Natural killer cell (primary cell): ENCODE measurements at regions not wholly inside any gene's neighbourhood (a gene's known extent, or its start where the extent isn't known, plus 50 kb on each side); places are given as distances from the start of the nearest gene placed in this dataset.

Experiments
- ATAC-seq, 3 donors: fragments of 150-1000 bp in 2 of 3; fragments of 200-7000 bp in 1 of 3; cut with Tn5 transposase; 1 replicate in 1 of 3; 2 replicates in 2 of 3; pipeline ENCODE4 v1.10.0; 2021; ENCODE audit warnings: mild to moderate bottlenecking in 2 of 3, moderate library complexity in 2 of 3
- DNase-seq, 2 donors: peaks; one replicate each; pipeline versions ENCODE4 v3.0.0 to v3.0.0-alpha.2; 2013 to 2021; ENCODE audit warnings: mixed read lengths in 1 of 2
- H3K27ac ChIP-seq: one replicate; pipeline ENCODE4 v1.5.1; 2013; ENCODE audit warnings: mild to moderate bottlenecking, low read length
- H3K27me3 ChIP-seq: one replicate; pipeline ENCODE4 v1.6.1; 2013; ENCODE audit warnings: low read length; ENCODE audit not compliant: control insufficient read depth, insufficient read depth
- H3K36me3 ChIP-seq: one replicate; pipeline ENCODE4 v1.6.1; 2013; ENCODE audit warnings: low read length; ENCODE audit not compliant: control insufficient read depth, insufficient read depth
- H3K4me1 ChIP-seq: one replicate; pipeline ENCODE4 v1.6.1; 2013; ENCODE audit warnings: low read length; ENCODE audit not compliant: control insufficient read depth, insufficient read depth
- H3K4me3 ChIP-seq: one replicate; pipeline ENCODE4 v1.5.1; 2013; ENCODE audit warnings: low read length
- H3K9me3 ChIP-seq: one replicate; pipeline ENCODE4 v1.6.1; 2013; ENCODE audit warnings: low read length; ENCODE audit not compliant: control insufficient read depth, insufficient read depth
- H3K27ac Mint-ChIP-seq, 2 donors: one replicate each; pipeline ENCODE4 v1.8.0; 2022; ENCODE audit warnings: mild to moderate bottlenecking in 2 of 2, mixed read lengths in 2 of 2, moderate library complexity in 1 of 2
- H3K27me3 Mint-ChIP-seq, 2 donors: one replicate each; pipeline ENCODE4 v1.8.0; 2022; ENCODE audit warnings: low read depth in 2 of 2, mixed read lengths in 2 of 2
- H3K36me3 Mint-ChIP-seq: one replicate; pipeline ENCODE4 v1.8.0; 2022; ENCODE audit warnings: mixed read lengths
- H3K4me1 Mint-ChIP-seq, 2 donors: one replicate each; pipeline ENCODE4 v1.8.0; 2022; ENCODE audit warnings: mixed read lengths in 2 of 2
- H3K4me3 Mint-ChIP-seq: one replicate; pipeline ENCODE4 v1.8.0; 2022; ENCODE audit warnings: mild to moderate bottlenecking, moderate library complexity, mixed read lengths
- H3K9me3 Mint-ChIP-seq, 2 donors: one replicate each; pipeline ENCODE4 v1.8.0; 2022; ENCODE audit warnings: mixed read lengths in 2 of 2
- CTCF ChIP-seq: fragments of 200-600 bp; IDR thresholded peaks from one replicate; pipeline ENCODE4 v1.8.0; 2022; ENCODE audit warnings: antibody characterized with exemption
- WGBS: methylation state at CpG from one replicate; pipeline ENCODE4 v1.1.7; 2013; ENCODE audit warnings: missing lambda C conversion rate; ENCODE audit not compliant: insufficient coverage; 5-methylcytosine and 5-hydroxymethylcytosine counted together
- intact Hi-C: fragments of 100-400 bp; cut with micrococcal nuclease; formaldehyde crosslinking; loops from one replicate; pipeline ENCODE4 v1.14.2; 2022

- H3K4me3 ChIP-seq = no peak overlapping the region
- ATAC-seq = no peak
- Mint-ChIP-seq H3K27ac (no peak overlapping the region), H3K4me3 (no peak overlapping the region), H3K36me3 (no peaks in the 10 kb centered on the region), H3K9me3 (no peaks in the 10 kb centered on the region), H3K27me3 (no peaks in the 10 kb centered on the region), H3K4me1 (no peaks in the 10 kb centered on the region)
- H3K27me3 ChIP-seq = no peaks in the 10 kb centered on the region
- intact Hi-C loops = no loop called here
- H3K27ac ChIP-seq = no peak overlapping the region
- peak in 1 of 2 donors; percentile 2 for DNase-seq
- no peaks in the 10 kb centered on the region for H3K36me3 ChIP-seq
- no peaks in the 10 kb centered on the region for H3K4me1 ChIP-seq
- no peaks in the 10 kb centered on the region for H3K9me3 ChIP-seq
- no peak for TF ChIP-seq CTCF
- WGBS = no CpG with 5 or more reads among the region's 3 CpGs
These were observed 583.0 kb upstream of the SPRY2 start for GRCh38 chr13:80923907-80924306.

- Mint-ChIP-seq H3K27me3 (no peaks in the 10 kb centered on the region), H3K36me3 (no peaks in the 10 kb centered on the region), H3K27ac (no peak overlapping the region), H3K9me3 (no peaks in the 10 kb centered on the region), H3K4me3 (no peak overlapping the region), H3K4me1 (no peaks in the 10 kb centered on the region)
- H3K27me3 ChIP-seq = no peaks in the 10 kb centered on the region
- H3K4me1 ChIP-seq = no peaks in the 10 kb centered on the region
- DNase-seq (no peak), ATAC-seq (no peak)
- H3K27ac ChIP-seq = no peak overlapping the region
- WGBS = no CpG with 5 or more reads among the region's 2 CpGs
- no peak for TF ChIP-seq CTCF
- H3K4me3 ChIP-seq = no peak overlapping the region
- no peaks in the 10 kb centered on the region for H3K36me3 ChIP-seq
- H3K9me3 ChIP-seq = no peaks in the 10 kb centered on the region
- intact Hi-C loops = no loop called here
These were observed 581.0 kb upstream of the SPRY2 start for GRCh38 chr13:80921971-80922370.

- H3K27ac Mint-ChIP-seq = no peak overlapping the region
- no peaks in the 10 kb centered on the region for H3K4me1 ChIP-seq
- H3K36me3 Mint-ChIP-seq = no peaks in the 10 kb centered on the region
- H3K27me3 ChIP-seq = no peaks in the 10 kb centered on the region
- intact Hi-C loops = no loop called here
- H3K9me3 Mint-ChIP-seq = no peaks in the 10 kb centered on the region
- DNase-seq (no peak), ATAC-seq (no peak)
- no peaks in the 10 kb centered on the region for H3K9me3 ChIP-seq
- H3K36me3 ChIP-seq = no peaks in the 10 kb centered on the region
- no peak overlapping the region for H3K4me3 ChIP-seq
- H3K27ac ChIP-seq = no peak overlapping the region
- TF ChIP-seq CTCF = no peak
- WGBS = 89% methylated on average over 2 of the region's 2 CpGs
- H3K27me3 Mint-ChIP-seq = no peaks in the 10 kb centered on the region
- no peaks in the 10 kb centered on the region for H3K4me1 Mint-ChIP-seq
- no peak overlapping the region for H3K4me3 Mint-ChIP-seq
These were observed 580.6 kb upstream of the SPRY2 start for GRCh38 chr13:80921541-80921940.

DNA sequence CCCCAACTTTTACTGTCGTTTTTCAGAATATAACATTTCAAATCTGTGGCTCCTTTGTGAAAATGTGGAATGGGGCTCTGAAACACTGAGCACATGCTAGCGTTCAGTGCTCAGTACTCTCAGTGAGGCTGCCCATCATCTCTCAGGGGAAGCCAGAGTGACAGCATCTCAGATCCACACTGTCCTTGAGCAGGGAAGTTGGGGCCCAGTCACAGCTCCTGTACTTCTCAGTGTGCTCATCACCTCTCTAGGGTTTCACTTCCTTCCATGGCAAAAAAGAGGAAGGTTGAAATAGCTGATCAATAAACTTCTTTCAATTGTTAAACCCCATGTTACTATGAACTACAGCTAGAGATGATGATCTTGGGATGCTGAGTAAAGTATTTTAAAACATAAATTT is 565.9 kb upstream of the SPRY2 start:
- Histone ChIP-seq H3K36me3 (no peaks in the 10 kb centered on the region), H3K9me3 (no peaks in the 10 kb centered on the region), H3K27me3 (no peaks in the 10 kb centered on the region), H3K4me3 (no peak overlapping the region), H3K4me1 (no peaks in the 10 kb centered on the region), H3K27ac (no peak overlapping the region)
- peaks cover 0 to 2% of the 10 kb centered on the region in 2 donors for H3K9me3 Mint-ChIP-seq
- intact Hi-C loops = no loop called here
- H3K27ac Mint-ChIP-seq = no peak overlapping the region
- ATAC-seq (no peak), DNase-seq (no peak)
- H3K36me3 Mint-ChIP-seq = no peaks in the 10 kb centered on the region
- WGBS = 86% methylated on average over 1 of the region's 2 CpGs
- H3K27me3 Mint-ChIP-seq = no peaks in the 10 kb centered on the region
- no peaks in the 10 kb centered on the region for H3K4me1 Mint-ChIP-seq
- TF ChIP-seq CTCF = no peak
- H3K4me3 Mint-ChIP-seq = no peak overlapping the region
